GM18502 (cell line): ENCODE measurements at regions not wholly inside any gene's neighbourhood (a gene's known extent, or its start where the extent isn't known, plus 50 kb on each side); places are given as distances from the start of the nearest gene placed in this dataset.

Experiments
- ATAC-seq: cut with Tn5 transposase; IDR thresholded peaks from one replicate; pipeline ENCODE4 v1.9.1; 2021; ENCODE audit warnings: mild to moderate bottlenecking; ENCODE audit not compliant: unreplicated experiment, poor library complexity

DNA sequence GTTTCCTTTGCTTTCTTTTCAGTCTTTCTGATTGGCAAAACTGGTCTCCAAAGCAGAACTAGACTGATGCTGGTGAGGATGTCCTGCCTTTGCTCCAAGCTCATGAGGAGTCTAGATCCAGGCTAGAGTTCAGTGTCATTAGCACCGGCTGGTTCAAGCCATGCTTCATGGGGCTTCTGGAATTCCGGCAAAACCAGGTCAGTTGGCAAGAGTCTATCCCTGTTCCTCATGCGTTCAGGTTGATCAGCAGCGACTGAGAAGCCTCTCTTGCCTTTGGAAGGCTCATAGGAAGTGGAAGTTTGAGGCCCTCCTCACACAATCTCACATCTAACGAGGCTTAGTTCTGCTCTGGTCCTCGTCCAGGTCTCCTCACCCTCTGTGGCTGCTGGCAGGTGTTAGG is 194.3 kb downstream of the HS3ST3A1 start:
- no peak for ATAC-seq

DNA sequence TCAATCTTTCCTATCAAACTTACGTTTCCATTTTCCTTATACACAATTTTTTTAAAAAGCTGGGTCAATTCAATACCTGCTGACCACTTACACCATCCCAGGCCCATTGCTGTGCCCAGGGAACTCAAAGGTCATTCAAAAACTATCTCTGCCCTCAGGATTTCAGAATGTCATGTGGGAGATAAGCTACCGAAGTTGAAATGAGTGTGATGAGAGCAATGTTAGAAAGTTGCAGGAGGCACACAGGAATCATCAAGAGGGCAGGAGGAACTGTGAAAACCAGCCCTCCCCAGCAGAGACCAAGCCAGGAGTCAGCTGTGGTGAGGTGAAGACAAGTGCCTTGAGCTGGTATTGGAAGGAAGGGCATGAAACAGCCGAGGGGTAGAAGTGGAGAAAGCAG is 195.9 kb downstream of the HS3ST3A1 start:
- no peak for ATAC-seq

DNA sequence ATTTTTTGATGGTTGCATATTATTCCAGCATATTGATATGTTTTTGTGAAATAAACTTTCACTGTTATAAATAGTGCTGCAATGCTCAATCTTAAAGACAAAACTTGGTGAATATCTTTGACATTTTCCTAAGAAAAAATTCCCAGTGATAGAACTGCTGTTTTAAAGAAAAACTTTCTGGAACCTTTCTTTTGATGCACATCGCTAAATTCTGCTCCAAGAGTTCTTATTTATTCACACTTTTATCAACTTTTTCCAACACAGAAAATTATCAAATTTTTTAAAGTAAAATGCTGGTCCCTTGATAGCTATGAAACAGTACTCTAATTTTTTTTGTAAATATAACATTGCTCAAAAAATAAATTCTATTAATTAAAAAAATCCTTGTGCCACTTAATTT is 196.6 kb downstream of the HS3ST3A1 start:
- no peak for ATAC-seq

DNA sequence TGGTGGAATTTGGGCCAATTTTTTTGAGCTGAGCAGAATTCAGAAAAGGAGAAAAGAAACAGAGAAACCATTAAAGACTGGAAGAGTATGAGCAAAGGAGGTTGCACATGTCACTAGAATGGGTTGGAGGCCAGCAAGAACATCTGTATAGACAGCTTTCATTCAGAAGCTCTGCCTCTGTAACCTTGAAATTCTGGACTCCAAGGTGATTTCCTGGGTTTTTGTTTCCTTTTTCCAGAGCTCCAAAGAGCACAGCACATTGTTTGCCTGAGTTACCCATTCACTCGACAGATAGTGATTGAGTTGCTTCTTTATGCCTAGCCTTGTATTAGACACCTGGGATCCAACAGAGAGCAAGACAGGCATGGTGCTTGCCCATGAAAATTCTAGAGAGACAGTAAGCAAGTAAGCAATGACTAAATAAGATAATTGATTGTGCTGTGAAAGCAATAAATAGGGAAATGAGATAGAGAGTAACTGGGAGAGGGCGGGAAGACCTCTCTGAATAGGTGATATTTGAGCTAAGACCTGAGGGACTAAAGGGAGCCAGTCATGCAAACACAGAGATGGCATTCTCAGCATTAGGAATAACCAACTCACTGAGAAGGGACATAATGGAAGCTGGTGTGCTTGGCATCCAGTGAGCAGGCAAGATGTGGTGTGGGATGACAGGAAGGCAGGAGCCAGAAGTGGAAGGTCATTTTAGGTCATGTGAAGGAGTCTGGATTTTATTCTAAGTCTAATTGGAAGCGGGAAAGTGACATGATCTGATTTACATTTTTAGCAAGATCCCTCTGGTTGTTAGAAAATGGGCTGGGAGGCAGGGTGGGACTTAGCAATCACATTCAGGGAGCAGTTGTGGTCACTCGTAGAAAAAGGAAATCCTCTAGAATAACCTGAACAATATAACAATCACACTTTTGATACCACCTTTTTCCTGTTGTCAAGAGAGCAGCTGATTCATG is 197.5 kb downstream of the HS3ST3A1 start:
- no peak for ATAC-seq

DNA sequence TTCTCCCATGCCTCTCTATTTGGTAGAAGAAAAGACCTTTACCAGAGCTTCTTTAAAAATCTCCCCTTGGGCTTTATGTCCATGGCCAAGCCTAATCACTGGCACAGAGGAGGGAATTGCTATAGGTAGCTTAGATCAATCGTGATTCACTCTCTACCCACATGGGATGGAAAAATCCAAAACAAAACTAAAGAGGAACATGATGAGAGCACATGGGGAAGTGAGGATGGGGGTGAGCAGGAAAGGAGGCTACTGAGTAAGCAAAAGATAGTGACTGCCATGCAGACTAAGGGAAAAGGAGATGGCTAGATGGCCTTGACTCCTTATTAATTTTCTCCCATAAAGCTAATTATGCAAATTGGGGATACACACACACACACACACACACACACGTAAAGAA is 201.2 kb downstream of the HS3ST3A1 start:
- ATAC-seq: no peak

DNA sequence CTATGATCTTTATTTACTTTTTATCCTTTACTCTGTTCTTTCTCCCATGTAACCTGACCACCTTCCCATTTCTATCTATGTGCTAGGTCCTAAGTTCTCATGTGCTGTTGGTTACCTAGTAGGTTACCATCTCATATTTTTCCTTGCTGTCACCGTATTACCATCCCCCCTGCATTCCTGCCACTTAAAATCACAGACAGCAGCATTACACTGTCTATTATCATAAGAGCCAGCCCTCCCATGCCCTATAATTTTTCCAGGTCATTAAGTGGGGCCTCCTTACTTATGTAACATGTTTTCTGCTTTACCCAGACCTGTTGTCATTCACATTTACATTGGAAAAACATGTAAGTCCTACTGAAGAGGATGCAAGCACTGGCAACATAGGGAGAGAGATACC is 202.9 kb downstream of the HS3ST3A1 start:
- no peak for ATAC-seq

DNA sequence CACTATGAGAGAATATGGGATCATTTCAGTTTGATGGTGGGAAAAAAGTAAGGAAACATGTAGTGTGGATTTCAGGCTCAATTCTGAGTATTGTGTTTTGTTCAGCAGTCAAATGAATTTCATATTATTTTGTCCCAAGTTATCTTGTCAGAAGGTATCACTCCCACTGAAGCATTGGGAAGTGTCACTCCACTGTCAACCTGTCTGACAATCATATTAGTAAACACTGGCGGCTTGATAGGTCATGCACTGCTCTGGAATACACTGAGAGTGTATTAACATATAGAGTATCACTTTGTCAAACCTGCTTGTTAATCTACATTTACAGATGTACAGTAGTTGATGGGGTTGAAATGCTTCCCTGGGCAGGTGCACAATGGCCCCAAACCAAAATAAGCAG is 203.6 kb downstream of the HS3ST3A1 start:
- no peak for ATAC-seq

DNA sequence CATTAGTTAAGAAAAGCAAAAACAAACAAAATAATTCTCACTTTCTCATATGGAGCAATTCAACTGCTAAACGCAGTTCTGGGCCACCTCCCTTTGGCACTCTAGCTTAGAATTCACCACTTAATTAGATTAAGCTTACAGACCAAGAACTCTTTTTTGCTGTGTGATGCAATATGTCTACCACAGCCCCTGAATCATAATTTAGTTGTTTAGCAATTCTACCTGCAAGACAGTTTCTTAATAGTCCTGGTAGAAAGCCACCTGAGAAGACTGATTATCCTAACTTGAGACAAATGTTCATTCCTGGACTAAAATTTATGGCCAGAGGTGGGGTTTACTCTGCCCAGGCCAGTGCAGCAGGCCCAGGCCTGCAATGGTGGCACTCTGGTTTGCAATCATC is 205.9 kb downstream of the HS3ST3A1 start:
- ATAC-seq: no peak

DNA sequence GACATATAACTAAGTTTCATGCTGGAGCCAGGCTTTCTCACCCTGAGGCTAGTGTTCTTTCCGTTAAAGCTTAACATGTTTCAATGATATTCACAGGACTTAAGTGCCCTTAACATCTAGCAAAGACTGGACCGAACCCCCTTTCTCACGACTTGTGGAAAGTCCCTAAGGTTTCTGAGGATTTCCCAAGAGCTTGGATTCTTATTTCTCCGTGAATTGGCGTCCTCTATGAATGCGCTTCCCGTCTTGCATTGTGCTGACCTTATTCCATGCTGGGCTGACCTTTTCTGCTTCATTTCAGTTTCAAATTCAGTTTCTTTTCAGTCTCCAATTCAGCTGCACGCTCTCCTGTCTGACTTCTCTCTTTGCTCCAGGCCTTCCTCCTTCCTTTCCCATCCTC is 206.4 kb downstream of the HS3ST3A1 start:
- no peak for ATAC-seq

DNA sequence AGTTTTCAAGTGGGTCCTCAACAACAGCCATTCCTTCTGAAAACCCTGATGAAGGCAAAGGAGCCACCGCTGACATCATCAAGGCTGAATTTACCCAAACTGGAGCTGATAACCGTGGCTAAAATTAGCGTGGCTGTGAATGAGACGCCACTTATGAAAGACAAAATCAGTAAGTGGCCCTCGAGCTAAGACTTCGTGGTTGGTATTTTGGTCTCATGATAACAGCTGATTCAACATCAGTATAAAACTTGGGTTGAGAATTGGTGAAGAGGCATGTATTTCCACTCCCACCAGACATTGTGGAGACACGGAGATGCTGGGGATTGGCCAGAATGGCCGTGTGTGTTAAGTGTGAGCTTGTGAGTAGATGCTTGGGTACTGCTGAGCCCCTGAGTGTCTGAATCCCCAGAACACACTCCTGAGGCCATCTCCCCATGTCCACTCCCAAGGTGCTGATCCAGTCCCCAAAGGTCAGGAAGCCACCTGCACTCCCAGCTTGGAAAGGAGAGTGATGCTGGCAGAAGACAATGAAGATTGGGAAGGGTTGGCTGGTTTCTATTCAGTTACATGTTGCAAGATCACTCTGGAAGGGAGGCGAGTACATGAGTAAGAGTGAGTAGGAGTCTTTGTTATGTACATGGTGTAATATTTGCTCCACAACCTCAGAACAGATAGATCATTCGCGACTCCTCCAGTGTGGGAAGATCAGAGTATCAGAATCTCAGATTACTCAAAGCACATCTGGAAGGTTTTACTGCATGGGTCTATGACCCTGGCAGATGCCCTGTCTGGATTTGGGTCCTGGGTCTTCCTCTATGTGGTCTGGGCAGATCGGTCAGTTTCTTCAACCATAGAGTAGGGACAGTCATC is 207.7 kb downstream of the HS3ST3A1 start:
- no peak for ATAC-seq

DNA sequence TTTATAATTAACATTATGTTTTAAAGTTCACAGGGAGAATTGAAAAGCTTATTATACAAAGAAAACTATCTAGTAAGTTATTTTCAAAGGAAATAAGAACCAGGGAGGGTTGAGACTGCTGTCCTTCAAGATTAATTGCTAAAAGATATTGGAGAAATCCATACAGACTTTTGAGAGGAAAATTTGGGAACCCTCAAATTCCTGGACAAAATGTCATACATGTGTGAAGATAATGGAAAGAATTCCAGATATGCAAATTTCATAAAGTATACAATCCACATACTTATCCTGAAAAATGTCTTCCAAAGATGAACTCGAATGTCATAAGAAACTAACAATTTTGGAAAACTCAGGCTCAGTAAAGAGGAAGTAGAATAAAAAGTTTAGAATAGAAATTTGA is 213.8 kb downstream of the HS3ST3A1 start:
- ATAC-seq: no peak

DNA sequence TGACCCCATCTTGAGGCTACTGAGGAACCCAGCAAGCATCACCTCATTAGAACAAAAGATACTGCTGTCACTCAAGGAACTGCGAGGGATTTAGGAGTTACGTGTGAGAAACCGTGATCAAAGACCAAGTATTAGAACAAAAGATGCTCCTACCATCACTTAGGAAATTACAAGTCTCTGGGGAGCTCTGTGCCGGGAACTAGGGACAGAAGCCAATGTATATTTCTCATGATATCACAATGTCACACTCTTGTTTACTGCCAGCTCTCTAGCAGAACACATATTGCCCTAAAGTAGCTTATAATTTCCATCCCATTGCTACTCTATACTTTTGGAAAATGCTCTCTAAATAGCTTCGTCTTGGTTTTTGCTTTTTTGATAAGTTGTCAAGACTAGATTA is 214.5 kb downstream of the HS3ST3A1 start:
- no peak for ATAC-seq

DNA sequence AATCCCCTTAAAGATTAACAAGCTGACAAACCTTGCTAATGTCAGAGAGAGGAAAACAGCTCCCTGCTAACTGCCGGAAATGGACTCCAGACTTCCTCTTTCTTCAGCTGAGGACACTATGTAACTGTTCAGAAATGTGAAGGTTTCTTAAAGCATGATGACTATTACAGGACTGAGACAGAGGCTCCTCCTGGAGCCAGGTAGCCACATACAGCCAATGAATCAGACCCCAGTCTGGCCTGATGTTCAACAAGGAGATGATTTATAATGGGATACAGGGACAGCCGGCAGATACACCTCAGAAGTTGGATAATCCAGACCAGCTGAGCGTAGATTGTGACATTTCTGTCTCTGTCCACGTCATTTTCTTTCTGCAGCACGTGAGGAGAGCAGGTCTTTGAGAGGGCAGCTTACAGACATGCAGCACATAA is 216.2 kb downstream of the HS3ST3A1 start:
- ATAC-seq: no peak

DNA sequence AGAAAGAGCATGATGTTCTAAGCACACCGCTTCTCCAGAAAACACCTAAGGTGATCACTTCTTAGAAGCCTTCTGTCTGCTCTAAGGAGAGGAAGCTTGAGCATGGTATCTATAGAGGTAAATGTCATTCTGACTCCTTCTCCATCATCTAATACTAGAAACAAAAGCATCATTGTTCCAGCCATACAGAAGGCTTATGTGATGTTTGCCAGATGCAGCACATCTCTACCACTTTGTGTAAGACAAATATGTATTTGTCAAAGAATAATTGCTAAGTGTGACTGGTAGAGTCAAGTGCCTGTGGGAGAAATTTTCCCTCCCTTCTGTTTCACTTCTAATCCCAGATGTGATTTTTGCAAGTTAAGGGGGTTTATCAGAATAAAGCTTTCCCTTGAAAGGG is 217.1 kb downstream of the HS3ST3A1 start:
- no peak for ATAC-seq

DNA sequence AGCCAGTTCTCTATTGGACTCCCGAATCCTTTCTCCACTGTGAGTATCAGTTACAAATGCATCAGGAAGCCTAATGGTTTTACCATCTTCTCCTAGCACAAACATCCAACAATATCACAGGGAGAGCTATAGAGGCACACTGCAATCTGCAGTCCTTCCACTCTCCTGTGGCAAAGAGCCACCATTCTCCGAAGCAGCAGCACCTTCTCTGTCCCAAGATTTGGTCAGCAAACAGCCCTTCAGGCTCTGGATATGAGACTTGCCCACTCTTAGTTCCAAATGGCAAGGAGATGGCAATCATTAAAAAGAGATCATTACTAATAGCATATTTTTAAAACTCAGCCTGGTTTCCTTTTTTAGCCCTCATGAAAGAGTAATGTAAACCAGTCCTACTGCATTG is 223.4 kb downstream of the HS3ST3A1 start:
- no peak for ATAC-seq

DNA sequence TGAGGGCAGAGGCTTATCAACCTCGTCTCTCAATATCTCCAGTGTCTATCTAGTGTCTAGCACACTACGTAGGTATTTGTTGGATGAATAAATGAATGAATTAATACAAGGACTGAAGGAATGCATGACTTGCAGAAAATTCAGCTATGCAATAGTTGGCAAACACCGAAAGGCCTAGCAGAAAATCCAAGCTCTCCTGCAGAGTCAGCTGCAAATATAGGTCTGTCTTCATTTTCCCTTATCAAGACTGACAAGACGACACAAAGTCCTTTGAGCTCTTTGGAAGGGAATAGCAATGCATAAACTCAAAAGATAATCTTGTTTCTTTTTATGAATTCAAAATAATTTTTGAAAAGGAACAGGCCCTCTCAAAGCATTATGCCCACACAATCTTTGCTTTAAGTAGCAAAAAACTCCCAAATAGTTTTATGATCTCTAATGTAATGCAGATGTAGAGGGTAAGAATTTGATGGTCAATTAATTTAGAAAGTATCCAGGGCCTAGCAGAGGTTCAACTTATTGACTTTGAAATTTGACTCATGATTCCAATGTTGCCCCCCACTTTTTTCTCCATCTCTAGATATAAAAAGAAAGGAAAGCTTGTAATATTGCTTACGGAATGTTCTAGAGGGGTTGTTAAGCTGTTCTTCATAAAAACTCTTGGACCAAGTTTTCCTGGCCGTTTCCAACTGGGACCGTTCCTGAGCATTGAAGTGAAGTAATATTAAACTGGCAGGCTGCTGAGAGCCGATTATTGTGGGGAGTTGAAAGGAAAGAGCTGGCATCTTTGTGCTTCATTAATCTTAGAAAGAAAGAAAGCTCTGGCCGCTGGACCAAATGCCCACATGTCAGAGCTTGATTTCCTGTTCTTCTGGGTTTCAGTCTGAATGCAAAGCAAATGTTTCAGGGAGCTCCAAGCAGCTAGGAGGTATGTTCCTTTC is 227.3 kb downstream of the HS3ST3A1 start:
- ATAC-seq: no peak

DNA sequence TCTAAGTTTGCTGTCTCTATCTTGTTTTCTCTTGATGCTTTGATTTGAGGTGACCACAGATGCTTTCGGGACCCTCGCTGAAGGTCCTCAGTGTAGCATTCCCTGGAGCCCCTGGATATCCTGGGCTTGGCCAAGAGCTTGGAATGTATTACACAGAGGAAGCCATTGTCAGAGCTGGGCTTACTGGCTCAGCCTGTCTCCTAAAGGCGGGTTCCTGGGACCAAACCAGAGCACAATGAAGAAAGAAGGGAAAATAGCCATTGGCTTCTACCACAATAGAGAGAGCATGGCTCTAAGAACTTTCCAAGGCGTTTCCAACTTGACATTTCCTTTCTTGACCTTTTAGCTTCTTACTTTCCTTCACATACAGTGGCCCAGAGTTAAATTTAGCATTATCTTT is 229.3 kb downstream of the HS3ST3A1 start:
- no peak for ATAC-seq

DNA sequence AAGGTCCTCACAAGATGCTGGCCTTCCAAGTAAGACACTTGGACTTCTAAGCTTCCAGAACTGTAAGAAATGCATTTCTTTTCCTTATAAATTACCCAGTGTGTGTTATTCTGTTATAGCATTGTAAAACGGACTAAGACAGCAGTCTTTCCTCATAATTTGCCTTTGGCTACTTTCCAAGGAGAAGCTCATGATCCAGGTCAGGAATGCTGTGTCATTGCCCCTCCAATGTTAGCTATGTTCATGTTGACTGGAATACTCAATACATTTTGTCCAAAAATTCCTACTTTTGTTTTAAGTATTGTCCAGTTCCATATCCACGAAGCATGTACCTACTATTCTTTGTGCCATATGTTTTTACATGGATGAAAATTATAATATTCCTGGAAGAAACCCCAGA is 234.6 kb downstream of the HS3ST3A1 start:
- no peak for ATAC-seq

DNA sequence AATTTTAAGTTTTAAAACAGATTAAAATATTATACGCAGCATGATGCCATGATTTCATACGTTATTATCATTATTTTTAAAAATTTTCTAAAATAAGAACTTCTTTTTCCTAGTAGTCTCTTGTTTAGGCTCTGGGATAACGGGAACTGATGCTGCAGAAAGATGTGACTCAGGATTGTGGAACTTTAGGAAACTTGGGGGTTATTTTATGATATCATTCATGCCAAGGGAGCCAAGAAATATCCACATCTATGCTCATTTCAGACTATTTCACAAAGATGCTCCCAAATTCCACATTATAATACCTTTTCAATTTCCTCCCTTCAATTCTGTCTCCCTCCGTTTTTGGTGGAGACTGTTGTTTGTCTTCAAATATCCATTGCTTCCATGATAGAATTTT is 236.4 kb downstream of the HS3ST3A1 start:
- no peak for ATAC-seq

DNA sequence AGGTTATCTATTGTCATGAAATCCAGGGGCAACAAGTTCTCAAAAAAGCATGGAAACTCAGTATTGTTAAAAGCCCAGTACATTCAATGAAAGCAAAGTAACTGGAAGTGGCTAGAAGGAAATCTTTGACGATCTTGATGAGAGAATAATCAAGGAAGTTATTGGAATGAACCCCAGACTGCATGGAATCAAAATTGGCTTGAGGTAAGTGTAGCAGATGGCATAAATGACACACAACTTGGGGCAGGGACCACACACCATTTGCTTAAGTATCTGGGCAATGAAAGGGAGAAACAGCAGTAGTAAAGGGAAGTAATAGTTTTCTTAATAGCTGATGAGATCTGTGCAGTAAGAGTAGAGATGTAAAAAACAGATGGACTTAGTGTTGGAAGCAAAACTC is 238.0 kb downstream of the HS3ST3A1 start:
- no peak for ATAC-seq
